ENCODE measurements at regions not wholly inside any gene's neighbourhood (a gene's known extent, or its start where the extent isn't known, plus 50 kb on each side); places are given as distances from the start of the nearest gene placed in this dataset.

DNA sequence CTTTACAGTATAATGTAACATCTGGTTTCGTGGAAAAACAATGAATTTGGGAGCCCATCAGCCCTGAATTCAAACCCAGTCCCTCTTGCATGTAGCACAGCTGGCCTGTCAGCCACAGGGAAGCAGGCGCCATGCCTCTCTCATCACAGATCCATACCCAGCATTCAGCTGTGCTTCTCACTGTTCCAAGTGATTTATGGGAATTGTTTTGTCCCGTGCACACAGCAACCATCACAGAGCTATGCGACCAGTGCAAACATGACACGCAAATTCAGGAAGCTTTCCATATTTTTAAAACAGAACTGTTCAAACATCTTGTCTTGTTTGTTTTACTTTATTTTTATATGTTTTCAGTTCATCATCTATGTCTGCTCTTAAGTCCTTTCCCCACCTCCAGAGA lies 496.1 kb downstream of the EIPR1 start:
- TF ChIP-seq, protein P1, sequence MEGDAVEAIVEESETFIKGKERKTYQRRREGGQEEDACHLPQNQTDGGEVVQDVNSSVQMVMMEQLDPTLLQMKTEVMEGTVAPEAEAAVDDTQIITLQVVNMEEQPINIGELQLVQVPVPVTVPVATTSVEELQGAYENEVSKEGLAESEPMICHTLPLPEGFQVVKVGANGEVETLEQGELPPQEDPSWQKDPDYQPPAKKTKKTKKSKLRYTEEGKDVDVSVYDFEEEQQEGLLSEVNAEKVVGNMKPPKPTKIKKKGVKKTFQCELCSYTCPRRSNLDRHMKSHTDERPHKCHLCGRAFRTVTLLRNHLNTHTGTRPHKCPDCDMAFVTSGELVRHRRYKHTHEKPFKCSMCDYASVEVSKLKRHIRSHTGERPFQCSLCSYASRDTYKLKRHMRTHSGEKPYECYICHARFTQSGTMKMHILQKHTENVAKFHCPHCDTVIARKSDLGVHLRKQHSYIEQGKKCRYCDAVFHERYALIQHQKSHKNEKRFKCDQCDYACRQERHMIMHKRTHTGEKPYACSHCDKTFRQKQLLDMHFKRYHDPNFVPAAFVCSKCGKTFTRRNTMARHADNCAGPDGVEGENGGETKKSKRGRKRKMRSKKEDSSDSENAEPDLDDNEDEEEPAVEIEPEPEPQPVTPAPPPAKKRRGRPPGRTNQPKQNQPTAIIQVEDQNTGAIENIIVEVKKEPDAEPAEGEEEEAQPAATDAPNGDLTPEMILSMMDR (IDR thresholded peaks at IDR 0.05): no peak
- TF ChIP-seq POLR2AphosphoS5 (IDR thresholded peaks at IDR 0.05): no peak

All from sigmoid colon (tissue), 4 donors.